NCI-H146 treated with DMSO at 0.1 percent for 48 hours (cell line): ENCODE measurements at regions not wholly inside any gene's neighbourhood (a gene's known extent, or its start where the extent isn't known, plus 50 kb on each side); places are given as distances from the start of the nearest gene placed in this dataset.

ENCODE experiments used
- DNase-seq: peaks from one replicate; lab custom pipeline; 2025; ENCODE audit not compliant: unreplicated experiment; lab: John Stamatoyannopoulos, UW

GRCh38 chr9:107755246-107755645, 265.7 kb upstream of the KLF4 start:
- DNase-seq, result no peak

DNA sequence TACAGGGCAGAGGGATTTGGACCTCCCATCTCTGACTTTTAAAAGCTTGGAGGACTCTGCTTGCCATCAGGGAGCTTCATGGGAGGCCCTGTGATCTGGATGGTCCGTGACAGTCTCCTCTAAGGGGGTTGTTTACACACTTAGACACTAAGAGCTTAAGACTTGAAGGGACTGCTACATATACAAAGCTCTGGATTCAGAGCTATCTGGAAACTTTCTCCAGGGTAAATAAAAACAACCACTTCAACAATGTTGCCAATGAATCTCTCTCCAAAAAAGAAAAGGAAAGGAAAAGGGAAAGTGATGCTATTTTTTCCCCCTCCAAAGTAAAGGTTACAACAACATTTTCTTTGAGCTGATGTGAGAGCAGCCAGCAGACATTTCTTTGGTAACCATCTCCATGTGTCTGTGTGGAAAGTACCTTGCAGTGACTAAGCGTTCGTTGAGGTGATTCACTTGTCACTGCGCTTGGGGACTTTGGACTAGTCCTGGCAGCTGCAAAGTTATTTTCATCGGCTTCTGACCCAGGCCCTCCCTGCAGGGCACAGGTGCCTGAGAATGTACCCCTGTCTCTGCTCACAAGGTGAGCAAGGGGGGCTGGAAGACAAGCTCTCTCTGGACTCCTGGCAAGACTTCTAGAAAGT, 262.1 kb upstream of the KLF4 start:
- no peak for DNase-seq

- DNase-seq, result no peak
These were observed 261.4 kb upstream of the KLF4 start for GRCh38 chr9:107750741-107751566.

DNA sequence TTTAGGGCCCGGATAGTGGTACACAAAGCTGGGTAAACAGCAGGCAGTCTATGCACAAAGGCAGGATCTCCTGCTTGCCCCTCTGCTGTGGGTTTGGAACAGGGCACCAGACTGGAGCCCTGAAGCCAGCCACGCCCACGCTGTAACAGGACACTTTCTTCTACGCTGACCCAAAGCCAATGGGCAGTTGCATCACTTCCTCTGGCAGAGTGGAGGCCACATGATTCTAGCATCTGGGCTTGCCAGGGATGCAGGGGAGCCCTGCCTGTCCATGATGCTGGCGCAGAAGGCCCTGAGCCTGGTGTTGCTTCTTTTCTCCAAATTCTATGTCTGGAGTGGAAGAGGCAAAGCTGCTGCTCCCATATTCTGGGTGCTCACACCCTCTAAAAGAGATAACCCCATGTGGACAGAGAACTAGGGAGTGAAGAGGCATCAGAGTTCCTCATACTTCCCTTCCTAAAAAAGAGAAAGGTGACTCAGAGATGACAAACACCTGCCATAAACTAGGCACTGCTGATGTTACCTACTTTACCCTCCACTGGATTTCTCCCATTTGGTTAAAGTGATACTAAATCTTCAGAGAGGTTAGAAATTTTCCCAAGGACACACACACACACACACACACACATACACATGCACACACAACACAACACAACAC, 260.3 kb upstream of the KLF4 start:
- DNase-seq, result no peak

DNA sequence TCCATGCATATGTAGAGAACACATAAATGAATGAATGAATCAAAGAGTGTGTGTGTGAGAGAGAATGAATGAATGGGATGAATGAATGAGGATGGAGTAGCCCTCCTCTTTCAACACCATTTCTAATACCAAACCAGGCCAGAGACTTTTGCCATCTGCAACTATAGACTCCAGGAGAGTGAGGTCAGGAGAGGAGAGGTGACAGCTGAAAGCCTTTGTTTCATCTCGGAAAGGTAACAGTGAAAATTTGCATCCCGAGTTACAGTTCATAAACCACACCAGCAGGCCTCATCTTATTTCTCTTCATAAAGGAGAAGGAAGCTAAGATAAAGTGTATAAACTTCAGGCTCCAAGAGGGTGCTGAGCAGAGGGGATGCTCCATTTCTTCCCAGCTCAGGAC, 255.3 kb upstream of the KLF4 start:
- DNase-seq, result no peak

DNA sequence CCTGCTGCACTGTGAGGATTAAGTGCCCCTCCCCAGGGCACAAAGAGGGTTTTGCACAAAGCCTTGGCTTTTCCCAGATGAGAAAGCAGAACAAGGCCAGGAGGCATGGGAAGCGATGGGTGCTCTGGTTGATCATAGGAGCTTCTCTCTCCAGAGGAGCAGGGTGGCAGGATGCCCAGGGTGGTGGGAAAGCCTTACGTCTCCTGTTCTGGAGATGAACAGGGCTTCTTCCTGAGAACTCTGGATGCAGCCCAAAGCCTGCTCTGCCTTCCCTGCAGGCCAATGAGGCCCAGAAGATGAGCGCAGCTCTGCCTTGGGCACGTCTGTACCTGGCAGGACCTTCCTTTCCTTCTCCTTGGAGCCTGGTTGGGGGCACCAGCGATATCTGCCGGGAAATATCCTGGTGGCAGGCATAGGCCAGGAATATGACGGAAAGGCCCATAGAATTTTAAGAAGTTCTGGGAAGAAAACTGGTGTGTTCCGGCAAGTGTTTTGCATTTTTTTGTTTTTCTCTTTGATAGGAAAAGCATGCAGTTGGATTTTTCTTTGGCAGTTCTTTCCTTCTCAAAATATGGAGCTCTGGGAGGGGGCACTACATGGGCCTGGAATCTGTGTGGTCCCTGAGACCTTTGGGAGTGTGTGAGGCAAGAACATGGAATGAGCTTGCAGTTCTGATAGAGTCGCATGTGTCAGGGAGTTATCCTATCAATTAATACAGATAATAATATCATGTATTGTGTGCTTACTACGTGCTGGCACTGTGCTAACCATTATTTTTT, 253.2 kb upstream of the KLF4 start:
- DNase-seq, result no peak

DNA sequence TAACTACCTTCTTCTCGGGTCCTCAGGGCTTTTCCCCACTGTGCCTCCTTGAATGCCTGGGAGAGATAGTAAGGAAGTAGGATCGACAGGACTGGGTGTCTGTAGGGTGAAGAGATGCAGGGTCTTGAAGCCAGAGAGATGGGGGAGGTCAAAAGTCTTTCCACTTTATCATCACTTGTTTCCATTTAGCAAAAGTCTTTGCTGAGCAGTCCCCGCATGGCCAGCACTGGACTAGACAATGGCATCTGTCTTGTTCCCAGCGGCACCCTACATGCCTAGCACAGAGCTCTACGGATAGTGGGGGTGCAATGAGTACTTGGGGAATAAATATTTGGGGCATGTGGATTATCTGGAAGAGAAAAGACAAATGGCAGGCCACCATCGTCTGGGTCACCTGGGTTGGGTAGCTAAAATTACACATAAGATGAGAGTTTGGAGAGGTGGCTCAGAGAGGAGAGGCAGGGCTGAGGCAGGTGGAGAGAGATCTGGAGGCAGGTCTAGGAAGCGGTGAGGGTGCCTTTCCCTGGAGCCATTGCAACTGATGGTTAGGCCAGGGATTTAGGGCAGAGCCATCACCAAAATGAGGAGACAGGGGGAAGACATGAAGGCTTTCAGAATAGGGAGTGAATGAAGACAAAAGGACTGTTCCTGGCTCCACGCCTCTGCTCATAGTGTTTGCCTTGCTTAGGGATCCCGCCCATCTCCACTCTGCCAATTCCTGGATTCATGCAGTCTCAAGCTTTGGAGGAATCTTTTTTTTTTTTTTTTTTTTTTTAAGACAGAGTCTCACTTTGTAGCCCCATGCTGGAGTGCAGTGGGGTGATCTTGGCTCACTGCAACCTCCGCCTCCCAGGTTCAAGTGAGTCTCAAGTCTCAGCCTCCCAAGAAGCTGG, 250.8 kb upstream of the KLF4 start:
- no peak for DNase-seq

- DNase-seq, result no peak
These were observed 250.1 kb upstream of the KLF4 start for GRCh38 chr9:107739601-107740082.

- no peak for DNase-seq
These were observed 249.2 kb upstream of the KLF4 start for GRCh38 chr9:107738789-107739188.

GRCh38 chr9:107737987-107738743, 248.6 kb upstream of the KLF4 start:
- no peak for DNase-seq

- DNase-seq, result no peak
These were observed 248.0 kb upstream of the KLF4 start for GRCh38 chr9:107737610-107737986.

DNA sequence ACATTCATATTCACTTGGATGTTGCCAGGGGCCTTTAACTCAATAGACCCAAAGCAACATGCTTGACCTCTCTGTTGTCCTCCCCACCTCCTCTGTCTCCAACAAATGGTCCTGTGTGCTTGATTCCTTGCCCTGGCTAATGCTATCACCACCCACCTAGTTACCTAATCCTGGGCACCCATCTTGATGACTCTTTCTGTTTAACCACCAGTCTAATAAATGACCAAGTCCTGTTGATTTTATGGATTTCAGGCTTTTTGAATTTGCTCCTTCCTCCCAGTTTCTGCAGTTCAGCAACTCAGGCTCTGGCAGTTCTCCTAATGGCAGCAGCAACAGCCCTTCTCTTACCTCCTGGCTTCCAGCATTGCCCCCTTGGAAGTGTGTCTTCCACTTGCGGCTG, 246.3 kb upstream of the KLF4 start:
- DNase-seq, result no peak

GRCh38 chr9:107734256-107735013, 244.9 kb upstream of the KLF4 start:
- DNase-seq, result no peak

DNA sequence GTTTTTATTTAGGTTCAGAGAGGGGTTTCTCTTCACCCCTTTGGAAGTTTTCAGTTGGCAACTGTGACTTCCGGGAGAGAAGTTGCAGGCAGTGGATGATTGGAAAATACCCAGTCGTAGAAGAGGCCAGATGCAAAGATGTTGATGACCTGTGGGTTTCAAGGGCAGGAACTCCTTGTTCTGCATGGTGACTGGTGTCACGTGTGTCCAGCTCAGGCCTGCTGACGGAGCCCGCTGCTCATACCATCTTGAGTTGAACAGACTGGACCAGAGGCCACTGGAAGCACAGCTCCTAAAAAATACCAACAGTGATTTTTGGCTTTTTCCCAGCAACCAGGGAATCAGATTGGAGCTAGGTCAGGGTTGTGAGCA, 243.9 kb upstream of the KLF4 start:
- DNase-seq, result no peak

- DNase-seq, result no peak
These were observed 243.4 kb upstream of the KLF4 start for GRCh38 chr9:107732781-107733522.

- DNase-seq, result no peak
These were observed 241.7 kb upstream of the KLF4 start for GRCh38 chr9:107731115-107731762.

DNA sequence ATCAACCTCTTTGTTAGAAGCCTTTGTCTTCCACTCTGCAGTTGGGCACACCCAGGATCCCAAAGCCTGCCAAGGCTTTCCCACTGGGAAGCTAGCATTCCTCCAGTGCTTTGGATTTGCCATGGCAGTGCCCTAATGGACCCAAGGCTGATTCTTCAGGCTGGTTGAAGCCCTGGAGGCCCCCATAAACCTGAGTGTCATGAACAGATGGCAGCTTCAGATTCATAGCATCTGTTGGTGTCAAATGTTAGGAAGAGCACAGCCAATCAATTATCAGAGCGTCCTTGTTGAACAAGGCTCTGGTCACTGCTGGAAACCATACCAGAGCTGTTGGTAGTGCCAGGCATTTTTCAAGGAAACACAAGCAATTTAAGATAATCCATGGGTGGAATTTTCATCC, 241.1 kb upstream of the KLF4 start:
- no peak for DNase-seq
